HG03354 (cell line): ENCODE measurements at regions not wholly inside any gene's neighbourhood (a gene's known extent, or its start where the extent isn't known, plus 50 kb on each side); places are given as distances from the start of the nearest gene placed in this dataset.
A peak's percentile ranks its signal among the peaks of the same experiment; 100 is the strongest.
"Not testable (repeated sequence)": the region's sequence is repeated elsewhere in the genome, so short reads cannot be mapped to it uniquely, and the experiment has no call there.

ENCODE experiments used
- ATAC-seq: cut with Tn5 transposase; IDR thresholded peaks from one replicate; pipeline ENCODE4 v1.9.1; 2021; ENCODE audit warnings: mild to moderate bottlenecking; ENCODE audit not compliant: unreplicated experiment, poor library complexity, severe bottlenecking

DNA sequence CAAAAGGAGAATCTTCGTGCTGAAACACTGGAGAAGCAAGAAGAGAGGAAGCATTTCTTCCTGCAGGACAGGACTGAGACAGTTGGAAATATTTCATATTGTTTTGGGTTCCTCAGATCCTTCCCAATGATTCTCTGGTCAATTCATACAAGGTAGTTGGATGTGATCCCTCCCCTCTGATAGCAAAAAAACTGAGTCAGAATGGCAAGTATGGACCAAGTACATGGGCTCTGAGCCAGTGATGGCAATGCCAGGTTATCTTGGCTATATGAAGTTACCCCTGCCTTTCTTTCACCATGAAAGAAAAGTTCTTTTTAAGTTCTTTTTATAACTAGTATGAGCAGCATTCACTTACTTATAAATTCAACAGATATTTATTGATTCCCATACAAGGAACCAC is 124.4 kb upstream of the PTPRZ1 start:
- no peak for ATAC-seq

DNA sequence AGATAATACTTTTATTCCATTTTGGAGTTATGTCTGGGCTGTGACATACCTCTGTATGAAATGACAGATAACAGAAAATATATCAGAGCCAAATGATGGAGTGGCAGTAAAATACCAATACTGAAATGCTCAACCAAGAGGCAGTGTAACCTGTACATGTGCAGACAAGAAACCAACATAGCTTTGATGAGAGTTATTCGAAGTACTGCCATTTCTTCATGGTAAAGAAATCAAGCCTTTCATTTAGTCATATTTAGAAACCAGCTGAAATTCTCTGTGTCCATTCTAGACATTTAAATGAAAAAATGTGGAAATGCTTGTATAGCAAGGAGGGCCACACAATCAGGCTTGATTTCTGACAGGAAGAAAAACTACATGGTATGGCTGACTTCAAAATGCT is 127.1 kb upstream of the PTPRZ1 start:
- ATAC-seq: no peak

DNA sequence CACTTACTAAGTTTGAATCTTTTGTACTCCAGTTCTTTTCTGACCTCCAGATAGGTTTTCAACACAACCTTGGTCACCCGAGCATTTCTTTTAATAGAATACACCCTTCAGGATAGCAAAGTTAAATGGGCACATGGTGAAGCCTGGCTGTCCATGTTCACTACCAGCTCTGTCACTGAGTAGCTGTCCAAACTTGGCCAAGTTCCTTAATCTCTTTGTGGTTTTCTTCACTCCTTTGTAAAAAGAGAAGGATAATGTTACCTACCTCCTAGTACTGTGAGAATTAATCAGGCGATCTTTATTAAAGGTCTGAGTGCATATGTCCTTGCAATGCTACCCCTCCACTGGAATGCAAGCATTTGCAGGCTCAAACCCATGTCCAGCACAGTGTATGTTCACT is 128.1 kb upstream of the PTPRZ1 start:
- no peak for ATAC-seq

DNA sequence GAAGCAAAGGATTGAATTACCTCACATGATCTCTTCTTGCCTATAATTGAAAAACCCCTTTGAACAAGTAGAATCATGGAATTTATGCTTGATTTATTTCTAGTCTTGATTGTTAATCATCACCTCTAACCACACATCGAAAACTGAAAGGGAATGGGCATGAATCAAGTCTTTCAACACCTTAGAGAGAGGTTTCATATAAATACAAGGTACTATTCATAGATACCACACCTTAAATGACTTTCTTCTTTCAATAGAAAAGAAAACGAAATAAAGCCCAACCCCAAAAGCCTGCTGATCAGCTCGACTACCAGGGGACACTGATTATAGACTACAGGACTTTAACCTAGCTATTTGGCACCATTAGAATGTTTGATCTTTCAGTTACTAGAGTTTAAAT is 128.6 kb upstream of the PTPRZ1 start:
- ATAC-seq: peak; percentile 73

DNA sequence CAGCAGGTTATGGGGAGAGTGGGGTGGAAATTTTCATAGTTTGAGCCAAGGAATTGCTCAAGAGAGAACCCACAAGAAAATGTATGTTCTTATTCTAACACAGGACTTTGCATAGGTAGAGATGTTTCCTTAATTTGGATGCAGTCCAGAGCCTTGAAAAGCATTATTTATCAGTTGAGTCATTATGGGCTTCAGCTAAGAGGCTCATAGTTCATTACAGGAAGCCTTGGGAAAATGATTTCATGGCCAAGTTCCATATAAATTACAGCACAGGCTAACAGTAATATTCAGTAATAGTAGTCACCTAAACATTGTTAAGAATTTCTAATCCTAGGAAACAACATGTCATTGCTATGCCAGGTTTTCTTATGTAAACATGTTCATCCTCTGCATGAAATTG is 131.1 kb upstream of the PTPRZ1 start:
- ATAC-seq: no peak

DNA sequence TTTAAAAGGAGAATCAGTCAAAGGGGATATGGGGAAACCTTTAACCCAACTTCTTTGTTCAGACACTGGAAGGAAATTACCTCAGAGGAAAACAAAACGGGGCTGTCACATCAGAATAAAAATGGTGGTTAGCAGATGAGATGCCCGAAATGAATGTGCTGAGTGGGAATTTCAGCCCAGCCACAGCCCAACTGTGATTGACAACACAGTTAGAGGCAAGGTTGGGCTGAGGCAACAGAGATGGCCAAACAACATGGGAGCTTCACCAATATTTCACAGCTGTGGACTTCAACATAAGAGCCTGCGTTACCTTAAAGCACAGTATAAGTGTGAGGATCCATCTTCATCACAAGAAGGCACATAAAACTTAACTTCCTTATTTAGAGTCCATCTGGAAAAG is 133.5 kb upstream of the PTPRZ1 start:
- no peak for ATAC-seq

DNA sequence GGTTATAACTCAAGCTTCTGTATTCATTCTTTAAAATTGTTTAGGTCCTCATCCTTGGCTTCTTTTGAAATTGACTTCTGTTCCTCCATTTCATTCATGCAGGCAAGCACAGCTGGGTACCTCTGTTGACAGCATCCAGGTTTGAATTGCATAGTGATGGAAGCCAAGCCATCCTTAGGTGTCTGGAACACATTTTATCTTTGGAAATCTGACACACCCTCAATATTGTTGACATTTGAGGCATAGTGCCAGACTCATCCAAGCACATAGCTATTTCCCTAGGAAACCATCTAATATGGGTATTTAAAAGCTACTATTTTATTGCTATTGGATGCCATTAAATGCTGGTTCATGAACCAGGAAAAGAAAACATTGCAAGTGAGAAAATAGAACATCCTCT is 142.1 kb upstream of the PTPRZ1 start:
- ATAC-seq: no peak

DNA sequence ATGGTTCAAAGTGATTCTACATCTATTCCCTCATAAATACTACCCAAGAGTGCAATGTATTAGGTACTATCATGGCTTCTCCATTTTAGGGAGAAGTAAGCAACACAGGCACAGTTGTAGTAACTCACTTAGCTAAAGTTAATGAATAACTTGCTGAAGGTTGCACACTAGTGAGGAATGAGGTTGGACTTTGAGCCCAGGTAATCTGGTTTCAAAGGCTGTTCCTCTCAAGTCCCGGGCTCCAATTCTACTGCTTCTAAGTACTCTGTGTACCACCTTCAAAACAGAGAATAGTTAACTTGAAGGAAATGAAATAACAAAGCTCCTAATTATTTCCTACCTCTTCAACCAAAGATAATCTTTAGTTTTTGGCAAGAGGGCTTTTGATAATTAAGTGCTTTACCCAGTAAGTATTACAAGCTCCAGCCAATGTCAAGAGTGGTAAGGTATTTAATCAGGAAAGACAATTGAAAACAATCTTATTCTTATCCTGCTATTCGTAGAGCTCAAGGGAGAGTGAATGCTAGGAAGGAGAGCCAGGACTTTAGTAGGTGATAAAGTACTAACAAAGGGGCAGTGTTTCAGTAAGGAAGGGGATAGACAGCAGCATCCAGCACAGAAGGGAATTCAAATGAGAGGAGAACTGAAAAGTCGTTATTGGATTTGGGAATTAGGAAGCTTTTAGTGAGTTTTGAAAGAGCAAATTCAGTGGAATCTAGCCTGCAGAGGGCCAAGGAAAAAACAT is 158.2 kb upstream of the PTPRZ1 start:
- no peak for ATAC-seq

DNA sequence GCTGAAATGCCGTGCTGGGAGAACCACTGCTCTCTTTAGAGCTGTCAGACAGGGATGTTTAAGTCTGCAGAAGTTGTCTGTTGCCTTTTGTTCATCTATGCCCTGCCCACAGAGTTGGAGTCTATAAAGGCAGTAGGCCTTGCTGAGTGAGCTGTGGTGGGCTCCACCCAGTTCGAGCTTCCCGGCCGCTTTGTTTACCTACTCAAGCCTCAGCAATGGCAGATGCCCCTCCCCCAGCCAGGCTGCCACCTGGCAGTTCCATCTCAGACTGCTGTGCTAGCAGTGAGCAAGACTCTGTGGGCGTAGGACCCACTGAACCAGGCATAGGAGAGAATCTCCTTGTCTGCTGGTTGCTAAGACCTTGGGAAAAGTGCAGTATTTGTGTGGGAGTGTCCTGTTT is 160.0 kb upstream of the PTPRZ1 start:
- not testable (repeated sequence) for ATAC-seq

DNA sequence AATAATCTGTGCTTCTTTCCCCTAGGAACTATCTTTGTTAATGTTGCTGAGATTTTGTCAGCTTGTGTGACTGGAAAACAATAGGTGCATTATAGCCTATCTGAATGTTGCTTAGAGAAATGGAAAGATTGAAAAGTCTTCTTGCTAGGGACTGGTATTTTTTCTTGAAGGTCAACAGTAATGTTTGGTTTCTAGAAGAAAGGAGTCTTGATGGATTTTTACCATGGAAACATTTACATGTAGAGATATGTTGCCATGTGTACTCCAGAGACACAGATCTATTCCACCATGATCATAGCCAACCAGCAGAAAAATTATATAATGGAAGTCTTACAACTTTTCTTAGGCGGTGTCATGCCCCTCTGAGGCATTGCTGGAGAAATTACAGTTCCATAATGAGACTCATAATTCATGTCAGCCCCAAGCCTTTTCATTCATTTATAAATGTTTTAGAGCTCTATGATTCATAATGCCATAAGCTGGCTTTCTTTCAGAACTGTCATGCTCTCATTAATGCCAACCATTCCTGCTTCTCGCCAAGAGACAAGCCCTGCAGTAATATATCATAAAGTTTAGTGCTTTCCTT is 175.1 kb upstream of the PTPRZ1 start:
- no peak for ATAC-seq

DNA sequence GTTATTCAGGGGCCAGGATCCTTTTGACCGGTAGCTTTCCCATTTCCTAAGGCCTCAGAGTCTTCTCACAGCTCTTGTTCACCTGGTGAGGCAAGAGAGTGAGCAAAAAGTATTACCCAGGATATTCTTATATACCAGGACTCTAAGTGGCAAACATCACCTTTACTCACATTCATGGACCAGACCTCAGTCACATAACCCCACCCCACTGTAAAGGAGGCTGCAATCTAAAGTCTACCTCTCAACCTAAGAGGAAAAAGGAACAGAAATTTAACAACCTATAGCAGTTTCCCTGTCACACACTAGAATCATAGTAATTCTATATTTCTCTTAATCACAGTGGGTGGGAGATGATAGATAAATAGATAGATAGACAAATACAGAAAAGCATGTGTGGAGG is 176.0 kb upstream of the PTPRZ1 start:
- no peak for ATAC-seq

DNA sequence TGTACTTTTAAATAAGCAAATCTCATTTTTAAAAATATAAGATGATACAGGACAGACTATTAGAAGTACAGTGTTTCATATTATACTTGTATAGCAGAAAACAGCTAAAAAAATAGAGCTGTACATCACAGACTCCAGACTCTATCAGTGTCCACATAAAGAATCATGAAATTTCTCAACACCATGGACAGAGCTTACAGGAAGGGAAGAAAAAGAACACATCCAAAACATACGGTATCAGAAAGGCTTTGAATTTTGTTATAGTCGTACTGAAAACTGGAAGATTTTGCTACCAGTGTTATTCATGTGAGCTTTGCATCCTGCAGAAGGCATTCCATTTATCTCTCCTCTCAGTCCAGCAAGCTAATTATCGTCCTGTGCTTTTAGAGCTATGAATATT is 183.2 kb upstream of the PTPRZ1 start:
- no peak for ATAC-seq

DNA sequence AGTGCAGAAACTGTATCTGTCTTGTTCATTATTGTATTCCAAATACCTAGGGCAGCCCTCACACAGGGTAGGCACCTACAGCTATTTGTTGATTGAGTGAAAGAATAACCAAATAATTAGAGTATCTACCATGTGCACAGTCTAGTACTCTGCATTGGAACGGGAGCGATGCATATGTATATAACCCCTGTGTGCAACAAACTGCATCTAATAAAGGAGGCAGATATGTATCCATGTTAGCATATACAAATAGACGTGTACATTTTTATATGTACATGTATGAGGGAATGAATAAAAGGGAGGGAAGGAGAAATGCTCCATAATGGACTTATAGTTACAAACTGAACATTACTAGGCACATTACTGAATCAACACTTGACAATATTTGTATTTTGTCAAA is 191.3 kb upstream of the PTPRZ1 start:
- no peak for ATAC-seq

DNA sequence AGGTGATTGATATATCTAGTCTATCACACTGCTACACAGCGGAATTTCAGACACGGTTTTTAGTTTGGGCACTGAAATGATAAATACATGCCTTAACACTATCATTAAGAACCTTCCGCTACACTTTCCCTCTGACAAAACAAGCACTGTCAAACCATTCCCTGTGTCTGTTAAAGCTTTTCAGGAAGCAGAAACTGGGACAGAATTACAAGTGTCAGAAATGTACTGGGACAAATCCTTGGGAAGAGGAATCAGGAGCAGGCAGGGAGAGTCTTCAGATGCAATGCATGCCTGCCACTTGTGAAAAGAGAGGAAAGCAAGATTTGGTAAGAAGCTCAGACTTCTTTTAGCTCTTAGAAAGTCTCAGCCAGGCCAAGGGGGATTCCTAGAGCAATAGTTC is 196.8 kb upstream of the PTPRZ1 start:
- no peak for ATAC-seq

DNA sequence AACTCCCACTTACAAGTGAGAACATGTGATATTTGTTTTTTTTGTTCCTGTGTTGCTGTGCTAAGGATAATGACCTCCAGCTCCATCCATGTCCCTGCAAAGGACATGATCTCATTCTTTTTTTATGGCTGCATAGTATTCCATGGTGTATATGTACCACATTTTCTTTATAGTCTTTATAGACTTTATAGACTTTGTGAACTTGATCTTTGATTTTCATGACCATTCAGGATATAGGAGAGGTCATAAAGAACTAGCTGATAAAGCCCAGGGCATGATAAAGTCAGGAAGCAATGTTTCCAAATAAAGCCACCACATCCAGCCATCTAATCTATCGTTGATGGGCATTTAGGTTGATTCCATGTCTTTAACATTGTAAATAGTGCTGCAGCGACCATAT is 198.5 kb upstream of the PTPRZ1 start:
- ATAC-seq: not testable (repeated sequence)

DNA sequence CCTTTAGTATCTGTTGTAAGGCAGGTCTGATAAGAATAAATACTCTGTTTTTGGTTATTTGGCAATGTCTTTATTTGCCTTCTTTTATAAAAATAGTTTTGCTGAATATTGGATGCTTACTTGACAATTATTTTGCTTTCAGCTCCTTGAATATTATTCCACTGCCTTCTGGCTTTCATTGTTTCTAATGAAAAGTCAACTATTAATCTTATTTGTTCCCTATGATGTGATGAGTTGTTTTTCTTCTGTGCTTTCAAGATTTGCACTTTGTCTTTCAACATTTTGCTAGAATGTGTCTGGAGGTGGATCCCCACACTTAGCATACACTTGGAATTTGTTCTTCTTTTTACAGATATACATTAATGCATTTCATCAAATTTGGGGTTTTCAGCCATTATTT is 203.8 kb upstream of the PTPRZ1 start:
- ATAC-seq: no peak

DNA sequence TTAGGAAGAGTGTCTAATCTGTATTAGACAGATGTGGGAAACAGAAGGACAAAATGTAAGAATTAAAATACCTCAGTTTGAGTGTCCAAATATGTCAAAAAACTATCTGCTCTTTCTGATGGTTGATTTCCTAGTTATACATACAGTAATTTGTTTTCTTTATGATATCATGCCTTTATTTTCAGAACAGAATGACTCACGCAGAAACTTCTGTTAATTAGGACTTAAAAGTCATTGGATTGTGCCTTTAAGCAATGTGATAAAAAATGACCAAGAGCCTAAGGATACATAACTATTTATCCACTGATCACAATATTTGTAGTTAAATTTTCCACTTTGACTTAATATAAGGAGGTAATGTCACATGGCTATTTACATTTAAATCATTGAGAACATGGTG is 206.7 kb upstream of the PTPRZ1 start:
- no peak for ATAC-seq

DNA sequence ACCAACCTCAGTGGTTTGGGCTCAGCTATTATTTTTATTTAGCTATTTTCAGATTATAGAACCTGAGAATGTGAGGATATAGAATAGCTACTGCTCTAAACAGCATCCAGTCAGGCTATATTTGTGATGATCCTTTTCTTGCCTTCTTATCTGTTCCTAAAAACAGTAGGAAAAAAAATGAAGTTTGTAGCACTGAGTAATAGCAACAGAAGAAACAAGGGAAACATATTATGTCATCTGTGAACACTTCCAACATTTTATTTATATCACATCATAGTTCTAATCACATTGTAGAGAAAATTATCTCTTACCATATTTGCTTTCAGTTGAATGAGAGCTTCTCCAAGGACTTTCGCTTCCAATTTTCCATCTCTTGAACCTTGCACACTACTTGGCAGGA is 229.6 kb upstream of the PTPRZ1 start:
- no peak for ATAC-seq

DNA sequence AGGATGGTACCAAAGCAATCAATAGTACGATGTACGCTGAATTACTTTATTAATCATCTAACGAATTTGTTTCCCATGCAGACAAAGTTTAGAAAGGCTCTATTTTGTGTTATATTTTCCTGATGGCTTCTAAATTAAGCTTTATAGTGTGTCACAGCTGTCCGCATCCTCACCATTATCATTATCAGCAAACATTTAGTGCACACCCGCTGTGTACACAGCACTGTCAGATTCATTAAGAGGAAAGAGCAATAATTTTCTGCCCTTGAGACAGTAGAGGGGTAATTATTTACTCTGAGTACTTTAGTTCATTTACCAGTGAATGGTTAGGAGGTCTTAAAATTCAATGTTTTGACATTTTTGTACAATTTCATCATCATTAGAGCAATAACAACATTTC is 233.3 kb upstream of the PTPRZ1 start:
- no peak for ATAC-seq

DNA sequence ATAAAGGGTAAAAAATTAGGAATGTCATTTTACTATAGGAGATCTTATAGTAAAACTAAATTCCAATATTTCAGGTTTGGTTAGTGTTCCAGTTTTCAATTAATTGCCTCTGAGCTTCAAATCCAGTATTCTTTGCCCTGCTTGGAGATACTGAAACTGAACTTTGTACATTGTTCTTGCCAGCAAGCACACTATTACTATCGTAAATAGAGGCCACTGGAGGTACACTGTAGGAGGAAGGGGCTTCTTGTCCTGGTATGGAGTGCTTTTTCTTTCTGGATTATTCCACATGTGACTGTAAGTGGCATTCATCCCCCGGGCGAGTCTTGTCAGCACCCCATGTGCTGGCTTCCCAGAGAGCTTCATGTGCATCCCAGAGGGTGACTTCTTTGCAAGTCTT is 234.7 kb upstream of the PTPRZ1 start:
- ATAC-seq: no peak

DNA sequence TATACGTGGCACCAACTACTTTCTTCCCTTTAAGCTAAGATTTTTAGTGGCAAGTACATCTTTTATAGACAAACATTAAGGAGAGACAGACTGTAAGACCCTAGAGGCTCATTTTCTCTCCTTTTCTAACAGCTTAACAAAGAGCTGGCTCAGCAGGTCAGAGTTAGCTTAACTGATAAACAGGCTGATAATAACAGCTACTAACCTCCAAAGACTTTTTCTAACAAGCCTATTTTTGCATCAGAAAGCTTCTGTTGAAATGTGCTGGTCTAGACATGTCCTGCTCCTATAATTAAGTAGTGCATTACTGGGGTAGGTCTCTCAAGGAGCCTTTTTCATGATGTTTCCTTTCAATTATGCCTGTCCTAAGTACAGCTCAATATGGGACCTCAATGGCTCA is 238.2 kb upstream of the FAM3C start:
- no peak for ATAC-seq

DNA sequence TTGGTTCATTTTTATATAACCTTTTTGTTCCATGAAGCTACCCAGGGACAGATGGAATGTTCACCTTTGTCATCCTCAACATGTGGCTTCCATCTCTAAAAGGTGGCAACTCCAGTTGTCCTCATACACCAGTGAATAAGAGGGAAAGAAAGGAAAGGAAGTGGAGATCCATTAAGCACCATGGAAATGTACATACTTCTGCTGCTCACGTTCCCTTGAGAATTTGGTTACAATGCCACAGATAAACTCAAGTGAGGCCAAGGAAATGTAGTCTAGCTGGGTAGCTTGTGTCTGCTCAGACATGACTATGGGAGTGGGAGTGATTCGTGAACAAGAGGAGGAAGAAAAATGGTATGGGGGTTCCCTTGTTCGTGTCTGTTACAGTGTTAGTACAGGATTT is 237.1 kb upstream of the FAM3C start:
- ATAC-seq: no peak
